ENCODE measurements at regions not wholly inside any gene's neighbourhood (a gene's known extent, or its start where the extent isn't known, plus 50 kb on each side); places are given as distances from the start of the nearest gene placed in this dataset.

- Histone ChIP-seq H3K9me3 (no peaks in the 10 kb centered on the region), H3K36me3 (ENCODE audit: insufficient read depth in 1 of 2, low read depth in 1 of 2) (no peaks in the 10 kb centered on the region), H3K4me3 (no peak overlapping the region), H3K27me3 (ENCODE audit: insufficient read depth in 3 of 3, low read length in 2 of 3) (no peaks in the 10 kb centered on the region), H3K27ac (no peak overlapping the region), H3K4me1 (no peaks in the 10 kb centered on the region)
- DNase-seq (no peak), ATAC-seq (no peak)
- 31 to 48% (median 31%) methylated on average over 5 of the region's 5 CpGs for WGBS, 3 donors
- intact Hi-C loops (cut with DNase I), result no loop called here
- no peak for TF ChIP-seq CTCF (IDR thresholded peaks at IDR 0.05)
Measured at GRCh38 chr20:21944227-21944626, 238.8 kb downstream of the PAX1 start.

GRCh38 chr20:21941941-21942805 lies 236.7 kb downstream of the PAX1 start:
- intact Hi-C loops (cut with DNase I), result no loop called here
- no peaks in the 10 kb centered on the region for H3K27me3 ChIP-seq (ENCODE audit: insufficient read depth in 3 of 3, low read length in 2 of 3)
- ATAC-seq (no peak), DNase-seq (no peak)
- H3K27ac ChIP-seq, result no peak overlapping the region
- H3K4me3 ChIP-seq, result no peak overlapping the region
- no peaks in the 10 kb centered on the region for H3K36me3 ChIP-seq (ENCODE audit: insufficient read depth in 1 of 2, low read depth in 1 of 2)
- 27 to 48% (median 33%) methylated on average over 8 of the region's 8 CpGs for WGBS, 3 donors
- no peaks in the 10 kb centered on the region for H3K4me1 ChIP-seq
- TF ChIP-seq CTCF (IDR thresholded peaks at IDR 0.05), result no peak
- H3K9me3 ChIP-seq, result no peaks in the 10 kb centered on the region

- no peak overlapping the region for H3K4me3 ChIP-seq
Measured at GRCh38 chr20:21936720-21937380, 231.4 kb downstream of the PAX1 start.

DNA sequence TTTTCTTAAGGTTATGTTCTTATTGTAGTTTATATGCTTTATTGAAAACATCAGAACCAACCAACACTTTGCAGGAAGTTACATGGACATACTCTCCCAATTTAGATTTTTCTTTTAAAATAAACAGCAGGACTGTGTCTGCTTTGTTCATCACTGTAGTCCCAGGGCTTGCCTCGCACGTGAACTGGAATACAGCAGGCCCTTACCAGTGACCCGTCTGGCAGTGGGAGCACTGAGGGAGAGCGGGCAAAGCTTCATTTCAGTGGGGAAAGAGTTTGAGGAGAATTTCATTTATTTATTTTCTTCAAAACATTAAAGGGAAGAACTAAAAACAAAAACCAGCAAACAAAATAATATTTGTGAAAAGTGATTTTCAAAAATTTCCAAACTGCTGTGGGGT lies 230.8 kb downstream of the PAX1 start:
- intact Hi-C loops (cut with DNase I), result no loop called here
- H3K4me3 ChIP-seq, result no peak overlapping the region
- no peak for ATAC-seq
- no peaks in the 10 kb centered on the region for H3K4me1 ChIP-seq
- H3K36me3 ChIP-seq (ENCODE audit: insufficient read depth in 1 of 2, low read depth in 1 of 2), result no peaks in the 10 kb centered on the region
- H3K9me3 ChIP-seq, result no peaks in the 10 kb centered on the region
- no peak for DNase-seq
- H3K27me3 ChIP-seq (ENCODE audit: insufficient read depth in 3 of 3, low read length in 2 of 3), result no peaks in the 10 kb centered on the region
- no peak for TF ChIP-seq CTCF (IDR thresholded peaks at IDR 0.05)
- WGBS, 3 donors, result 42 to 56% (median 49%) methylated on average over 4 of the region's 4 CpGs
- no peak overlapping the region for H3K27ac ChIP-seq

More at GRCh38 chr20:21936720-21937380, 231.4 kb downstream of the PAX1 start:
- no peaks in the 10 kb centered on the region for H3K36me3 ChIP-seq (ENCODE audit: insufficient read depth in 1 of 2, low read depth in 1 of 2)
- ATAC-seq (no peak), DNase-seq (no peak)
- no peak overlapping the region for H3K27ac ChIP-seq
- H3K9me3 ChIP-seq, result no peaks in the 10 kb centered on the region
- intact Hi-C loops (cut with DNase I), result no loop called here
- no peak for TF ChIP-seq CTCF (IDR thresholded peaks at IDR 0.05)
- H3K27me3 ChIP-seq (ENCODE audit: insufficient read depth in 3 of 3, low read length in 2 of 3), result no peaks in the 10 kb centered on the region
- 33 to 36% (median 36%) methylated on average over 3 of the region's 3 CpGs for WGBS, 3 donors
- H3K4me1 ChIP-seq, result no peaks in the 10 kb centered on the region
